ENCODE measurements at regions not wholly inside any gene's neighbourhood (a gene's known extent, or its start where the extent isn't known, plus 50 kb on each side); places are given as distances from the start of the nearest gene placed in this dataset.

GRCh38 chr16:5854027-5854426, 756.4 kb upstream of the EEF2KMT start:
- no peak overlapping the region for H2BK120ac ChIP-seq (ENCODE audit: insufficient read depth, low read length, poor library complexity)
- no peak overlapping the region for H3K4ac ChIP-seq (ENCODE audit: low read depth, low read length)
- H2AFZ ChIP-seq (ENCODE audit: insufficient read depth, low read length, poor library complexity) = no peak overlapping the region
- no peak overlapping the region for H3K23ac ChIP-seq (ENCODE audit: low read length)
- no peaks in the 10 kb centered on the region for H3K79me2 ChIP-seq (ENCODE audit: control insufficient read depth, insufficient read depth, low read length, poor library complexity)
- no peak overlapping the region for H3K4me3 ChIP-seq (ENCODE audit: low read depth, low read length)
- H4K91ac ChIP-seq (ENCODE audit: low read depth, low read length) = no peak overlapping the region
- H3K4me1 ChIP-seq (ENCODE audit: control insufficient read depth in 1 of 2, insufficient read depth in 2 of 2, low read length in 2 of 2) = no peaks in the 10 kb centered on the region
- DNase-seq = no peak
- no peak overlapping the region for H4K12ac ChIP-seq (ENCODE audit: low read depth, low read length)
- H3K9me3 ChIP-seq (ENCODE audit: insufficient read depth, low read depth, low read length) = no peaks in the 10 kb centered on the region
- no CpG with 5 or more reads among the region's 5 CpGs for WGBS (ENCODE audit: extremely low coverage, insufficient coverage, insufficient read length)
- no peak overlapping the region for H3K9ac ChIP-seq (ENCODE audit: low read length)
- H2BK5ac ChIP-seq (ENCODE audit: low read depth, low read length, poor library complexity) = no peak overlapping the region
- H3K27me3 ChIP-seq (ENCODE audit: insufficient read depth, low read length) = no peaks in the 10 kb centered on the region
- H2AK5ac ChIP-seq (ENCODE audit: low read length) = no peak overlapping the region
- H4K8ac ChIP-seq (ENCODE audit: low read depth, low read length) = no peak overlapping the region
- H3K14ac ChIP-seq (ENCODE audit: low read length) = no peak overlapping the region
- no peak overlapping the region for H3K27ac ChIP-seq (ENCODE audit: low read depth, low read length)
- no peak overlapping the region for H2BK12ac ChIP-seq (ENCODE audit: low read length)
- H3K4me2 ChIP-seq (ENCODE audit: low read length) = no peak overlapping the region
- no peak overlapping the region for H3K18ac ChIP-seq (ENCODE audit: low read length)
- H3K79me1 ChIP-seq (ENCODE audit: low read length) = no peaks in the 10 kb centered on the region
- H3K36me3 ChIP-seq (ENCODE audit: control insufficient read depth in 1 of 2, insufficient read depth in 2 of 2, low read length in 2 of 2) = no peaks in the 10 kb centered on the region

- H3K79me1 ChIP-seq (ENCODE audit: low read length) = no peaks in the 10 kb centered on the region
- H3K9ac ChIP-seq (ENCODE audit: low read length) = no peak overlapping the region
- H2AK5ac ChIP-seq (ENCODE audit: low read length) = no peak overlapping the region
- DNase-seq = no peak
- no peaks in the 10 kb centered on the region for H3K27me3 ChIP-seq (ENCODE audit: insufficient read depth, low read length)
- H2AFZ ChIP-seq (ENCODE audit: insufficient read depth, low read length, poor library complexity) = no peak overlapping the region
- H3K4ac ChIP-seq (ENCODE audit: low read depth, low read length) = no peak overlapping the region
- H3K27ac ChIP-seq (ENCODE audit: low read depth, low read length) = no peak overlapping the region
- H4K91ac ChIP-seq (ENCODE audit: low read depth, low read length) = no peak overlapping the region
- no peak overlapping the region for H3K18ac ChIP-seq (ENCODE audit: low read length)
- no peak overlapping the region for H3K4me3 ChIP-seq (ENCODE audit: low read depth, low read length)
- no peaks in the 10 kb centered on the region for H3K36me3 ChIP-seq (ENCODE audit: control insufficient read depth in 1 of 2, insufficient read depth in 2 of 2, low read length in 2 of 2)
- no peak overlapping the region for H2BK120ac ChIP-seq (ENCODE audit: insufficient read depth, low read length, poor library complexity)
- no peak overlapping the region for H3K4me2 ChIP-seq (ENCODE audit: low read length)
- no CpG with 5 or more reads among the region's 6 CpGs for WGBS (ENCODE audit: extremely low coverage, insufficient coverage, insufficient read length)
- no peak overlapping the region for H2BK12ac ChIP-seq (ENCODE audit: low read length)
- H3K23ac ChIP-seq (ENCODE audit: low read length) = no peak overlapping the region
- no peak overlapping the region for H3K14ac ChIP-seq (ENCODE audit: low read length)
- H4K12ac ChIP-seq (ENCODE audit: low read depth, low read length) = no peak overlapping the region
- no peaks in the 10 kb centered on the region for H3K9me3 ChIP-seq (ENCODE audit: insufficient read depth, low read depth, low read length)
- no peak overlapping the region for H2BK5ac ChIP-seq (ENCODE audit: low read depth, low read length, poor library complexity)
- H4K8ac ChIP-seq (ENCODE audit: low read depth, low read length) = no peak overlapping the region
- no peaks in the 10 kb centered on the region for H3K4me1 ChIP-seq (ENCODE audit: control insufficient read depth in 1 of 2, insufficient read depth in 2 of 2, low read length in 2 of 2)
- no peaks in the 10 kb centered on the region for H3K79me2 ChIP-seq (ENCODE audit: control insufficient read depth, insufficient read depth, low read length, poor library complexity)
Measured at GRCh38 chr16:5852151-5852550, 754.6 kb upstream of the EEF2KMT start.

DNA sequence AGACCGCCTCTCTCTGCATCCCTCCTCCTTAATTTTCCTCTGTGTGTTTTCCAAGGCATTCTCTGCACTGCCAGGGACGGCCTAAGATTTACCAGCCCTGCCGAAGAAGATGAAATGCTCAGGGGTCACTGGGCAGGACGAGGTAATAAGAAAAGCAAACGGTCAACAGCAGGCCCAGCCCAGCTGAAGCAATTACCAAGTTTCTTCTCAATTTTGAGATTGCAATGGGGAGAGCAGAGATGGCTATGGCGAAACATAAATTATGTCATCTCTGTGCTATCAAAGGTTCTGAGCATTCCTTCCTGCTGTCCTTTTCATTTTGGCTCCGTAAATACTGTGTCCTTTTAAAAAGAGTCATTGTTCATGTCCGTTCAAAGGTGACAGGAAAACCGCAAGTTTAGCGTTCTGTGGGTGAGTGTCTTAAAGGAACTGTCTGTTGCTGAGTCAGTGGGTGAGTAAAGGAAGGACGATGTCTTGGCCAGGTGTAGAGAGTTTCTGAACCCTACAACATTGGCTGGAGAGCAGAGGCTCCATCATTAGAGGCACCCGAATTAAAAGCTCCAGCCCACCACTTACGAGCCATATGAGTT, 753.9 kb upstream of the EEF2KMT start:
- WGBS (ENCODE audit: extremely low coverage, insufficient coverage, insufficient read length) = no CpG with 5 or more reads among the region's 13 CpGs
- H3K9me3 ChIP-seq (ENCODE audit: insufficient read depth, low read depth, low read length) = no peaks in the 10 kb centered on the region
- H3K23ac ChIP-seq (ENCODE audit: low read length) = no peak overlapping the region
- no peak overlapping the region for H2BK12ac ChIP-seq (ENCODE audit: low read length)
- H3K79me1 ChIP-seq (ENCODE audit: low read length) = no peaks in the 10 kb centered on the region
- no peak overlapping the region for H2AK5ac ChIP-seq (ENCODE audit: low read length)
- H2AFZ ChIP-seq (ENCODE audit: insufficient read depth, low read length, poor library complexity) = no peak overlapping the region
- H3K9ac ChIP-seq (ENCODE audit: low read length) = no peak overlapping the region
- H3K18ac ChIP-seq (ENCODE audit: low read length) = no peak overlapping the region
- no peaks in the 10 kb centered on the region for H3K4me1 ChIP-seq (ENCODE audit: control insufficient read depth in 1 of 2, insufficient read depth in 2 of 2, low read length in 2 of 2)
- H3K4me2 ChIP-seq (ENCODE audit: low read length) = no peak overlapping the region
- DNase-seq = no peak
- no peaks in the 10 kb centered on the region for H3K36me3 ChIP-seq (ENCODE audit: control insufficient read depth in 1 of 2, insufficient read depth in 2 of 2, low read length in 2 of 2)
- H3K4me3 ChIP-seq (ENCODE audit: low read depth, low read length) = no peak overlapping the region
- no peak overlapping the region for H4K8ac ChIP-seq (ENCODE audit: low read depth, low read length)
- no peak overlapping the region for H4K12ac ChIP-seq (ENCODE audit: low read depth, low read length)
- H3K4ac ChIP-seq (ENCODE audit: low read depth, low read length) = no peak overlapping the region
- no peak overlapping the region for H3K27ac ChIP-seq (ENCODE audit: low read depth, low read length)
- H2BK120ac ChIP-seq (ENCODE audit: insufficient read depth, low read length, poor library complexity) = no peak overlapping the region
- H4K91ac ChIP-seq (ENCODE audit: low read depth, low read length) = no peak overlapping the region
- H3K14ac ChIP-seq (ENCODE audit: low read length) = no peak overlapping the region
- no peaks in the 10 kb centered on the region for H3K27me3 ChIP-seq (ENCODE audit: insufficient read depth, low read length)
- H2BK5ac ChIP-seq (ENCODE audit: low read depth, low read length, poor library complexity) = no peak overlapping the region
- no peaks in the 10 kb centered on the region for H3K79me2 ChIP-seq (ENCODE audit: control insufficient read depth, insufficient read depth, low read length, poor library complexity)

DNA sequence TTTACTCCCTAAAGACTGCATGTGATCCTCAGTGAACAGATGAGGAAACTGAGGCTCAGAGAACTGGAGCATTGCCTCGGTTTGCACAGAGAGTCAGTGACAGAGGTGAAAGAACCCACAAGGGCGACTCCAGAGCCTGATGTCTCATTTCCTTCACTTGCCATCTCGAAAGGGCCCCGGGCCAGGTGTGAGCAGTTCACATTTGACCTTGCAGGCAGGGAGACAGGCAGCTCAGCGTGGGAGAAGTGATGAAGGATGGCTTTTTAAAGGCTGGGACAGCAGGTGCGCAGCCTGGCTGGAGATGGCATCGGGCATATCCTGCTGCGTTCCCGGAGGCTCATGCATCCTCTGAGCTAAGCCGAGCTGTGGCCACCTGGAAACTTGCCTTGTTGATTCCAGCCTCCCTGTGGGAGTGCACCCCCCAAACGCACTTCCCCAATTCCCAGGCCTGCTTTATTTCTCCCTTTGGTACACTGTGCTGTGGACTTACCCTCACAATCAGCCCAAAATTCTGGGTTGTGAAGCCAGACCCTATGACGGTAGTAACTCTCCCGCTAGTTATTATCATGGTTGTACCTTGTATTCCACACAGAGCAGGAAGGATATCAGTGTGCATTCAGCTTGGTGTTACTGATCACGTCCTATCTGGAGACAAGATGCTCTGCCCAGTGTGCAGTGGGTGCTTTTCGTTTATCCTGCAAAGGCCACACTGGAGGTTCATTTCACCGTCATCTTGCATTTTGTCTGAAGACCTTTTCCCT, 753.2 kb upstream of the EEF2KMT start:
- Histone ChIP-seq H3K4me3 (ENCODE audit: low read depth, low read length) (no peak overlapping the region), H4K12ac (ENCODE audit: low read depth, low read length) (no peak overlapping the region), H3K4me2 (ENCODE audit: low read length) (no peak overlapping the region), H4K91ac (ENCODE audit: low read depth, low read length) (no peak overlapping the region), H2BK5ac (ENCODE audit: low read depth, low read length, poor library complexity) (no peak overlapping the region), H2AK5ac (ENCODE audit: low read length) (no peak overlapping the region), H3K9me3 (ENCODE audit: insufficient read depth, low read depth, low read length) (no peaks in the 10 kb centered on the region), H3K4me1 (ENCODE audit: control insufficient read depth in 1 of 2, insufficient read depth in 2 of 2, low read length in 2 of 2) (no peaks in the 10 kb centered on the region), H3K14ac (ENCODE audit: low read length) (no peak overlapping the region), H3K36me3 (ENCODE audit: control insufficient read depth in 1 of 2, insufficient read depth in 2 of 2, low read length in 2 of 2) (no peaks in the 10 kb centered on the region), H3K23ac (ENCODE audit: low read length) (no peak overlapping the region), H3K9ac (ENCODE audit: low read length) (no peak overlapping the region), H4K8ac (ENCODE audit: low read depth, low read length) (no peak overlapping the region), H3K79me1 (ENCODE audit: low read length) (no peaks in the 10 kb centered on the region), H3K79me2 (ENCODE audit: control insufficient read depth, insufficient read depth, low read length, poor library complexity) (no peaks in the 10 kb centered on the region), H3K27me3 (ENCODE audit: insufficient read depth, low read length) (no peaks in the 10 kb centered on the region), H3K18ac (ENCODE audit: low read length) (no peak overlapping the region), H2BK120ac (ENCODE audit: insufficient read depth, low read length, poor library complexity) (no peak overlapping the region), H3K27ac (ENCODE audit: low read depth, low read length) (no peak overlapping the region), H2AFZ (ENCODE audit: insufficient read depth, low read length, poor library complexity) (no peak overlapping the region), H2BK12ac (ENCODE audit: low read length) (no peak overlapping the region), H3K4ac (ENCODE audit: low read depth, low read length) (no peak overlapping the region)
- DNase-seq = no peak
- WGBS (ENCODE audit: extremely low coverage, insufficient coverage, insufficient read length) = no CpG with 5 or more reads among the region's 16 CpGs
